ENCODE measurements at regions not wholly inside any gene's neighbourhood (a gene's known extent, or its start where the extent isn't known, plus 50 kb on each side); places are given as distances from the start of the nearest gene placed in this dataset.

GRCh38 chr14:105588236-105588860, 62.0 kb downstream of the TMEM121 start:
- TF ChIP-seq CTCF (IDR thresholded peaks at IDR 0.05), result no peak
- TF ChIP-seq POLR2A (IDR thresholded peaks at IDR 0.05), result no peak
